B cell (primary cell): ENCODE measurements at regions not wholly inside any gene's neighbourhood (a gene's known extent, or its start where the extent isn't known, plus 50 kb on each side); places are given as distances from the start of the nearest gene placed in this dataset.
"Not testable (repeated sequence)": the region's sequence is repeated elsewhere in the genome, so short reads cannot be mapped to it uniquely, and the experiment has no call there.

ENCODE experiments used
- ATAC-seq: fragments of 200-7000 bp; cut with Tn5 transposase; one replicate; pipeline ENCODE4 v1.10.0; 2021; ENCODE audit warnings: low read depth, mild to moderate bottlenecking, moderate number of reproducible peaks, moderate library complexity
- CTCF ChIA-PET: fragments of 350-600 bp; sonication (Branson Sonifier 250); formaldehyde crosslinking; loops from one replicate; lab custom pipeline; 2021; ENCODE audit warnings: antibody characterized with exemption, inconsistent platforms; lab: Charles Lee
- POLR2A ChIA-PET: fragments of 350-600 bp; sonication (Branson Sonifier 250); formaldehyde crosslinking; loops from one replicate; lab custom pipeline; 2021; ENCODE audit warnings: antibody characterized with exemption; lab: Charles Lee
- DNase-seq: peaks from one replicate; pipeline ENCODE4 v3.0.0; 2013
- H2AFZ ChIP-seq: 2 replicates; pipeline ENCODE4 v1.6.1; 2012; ENCODE audit warnings: mild to moderate bottlenecking, low read depth, low read length; ENCODE audit not compliant: insufficient read depth, poor library complexity, severe bottlenecking
- H3K27ac ChIP-seq, 2 donors: 1 replicate in 1 of 2; 2 replicates in 1 of 2; pipeline ENCODE4 v1.5.1; 2012 to 2013; ENCODE audit warnings: low read length in 2 of 2, mild to moderate bottlenecking in 2 of 2, moderate library complexity in 1 of 2
- H3K27me3 ChIP-seq, 4 experiments: fragments of 200-600 bp in 1 of 4; sonication (generic) in 1 of 4; replicated peaks in 1 of 4; 1 replicate in 2 of 4; 2 replicates in 2 of 4; pipeline versions ENCODE4 v1.6.1 to v1.7.0; 2013 to 2016; ENCODE audit warnings: low read length in 3 of 4, mild to moderate bottlenecking in 2 of 4, mixed read lengths in 1 of 4, moderate library complexity in 1 of 4; ENCODE audit not compliant: insufficient read depth in 4 of 4, control insufficient read depth in 3 of 4; ENCODE audit errors: control extremely low read depth in 1 of 4
- H3K36me3 ChIP-seq, 2 experiments: replicated peaks in 1 of 2; 1 replicate in 1 of 2; 2 replicates in 1 of 2; pipeline versions ENCODE4 v1.6.1 to v1.7.1; 2013; ENCODE audit warnings: low read length in 1 of 2; ENCODE audit not compliant: insufficient read depth in 2 of 2, control insufficient read depth in 1 of 2; ENCODE audit errors: control extremely low read depth in 1 of 2, extremely low read depth in 1 of 2
- H3K4me1 ChIP-seq, 2 donors: fragments of 200-600 bp in 1 of 2; sonication (generic) in 1 of 2; 1 replicate in 1 of 2; 2 replicates in 1 of 2; pipeline versions ENCODE4 v1.5.1 to v1.6.1; 2013 to 2017; ENCODE audit warnings: low read length in 2 of 2; ENCODE audit not compliant: control insufficient read depth in 2 of 2, insufficient read depth in 2 of 2
- H3K4me2 ChIP-seq: replicated peaks from 2 replicates; pipeline ENCODE3; 2012; ENCODE audit warnings: mild to moderate bottlenecking, low read depth, low read length; ENCODE audit not compliant: poor library complexity, severe bottlenecking
- H3K4me3 ChIP-seq, 5 experiments: fragments of 200-600 bp in 1 of 5; sonication (generic) in 1 of 5; 1 replicate in 3 of 5; 2 replicates in 2 of 5; pipeline versions ENCODE4 v1.5.1 to v1.7.0; 2011 to 2016; ENCODE audit warnings: low read length in 4 of 5, mild to moderate bottlenecking in 4 of 5, low read depth in 2 of 5, control low read depth in 1 of 5, moderate library complexity in 1 of 5; ENCODE audit not compliant: insufficient read depth in 1 of 5; ENCODE audit errors: control extremely low read depth in 1 of 5, extremely low read depth in 1 of 5
- H3K79me2 ChIP-seq: fragments of 200-600 bp; sonication (generic); one replicate; pipeline ENCODE4 v1.6.0; 2016; ENCODE audit warnings: low read length; ENCODE audit not compliant: control insufficient read depth, insufficient read depth
- H3K9ac ChIP-seq: fragments of 200-600 bp; sonication (generic); 2 replicates; pipeline ENCODE4 v1.6.1; 2017; ENCODE audit warnings: mild to moderate bottlenecking, low read length, moderate library complexity
- H3K9me3 ChIP-seq, 3 donors: one replicate each; pipeline versions ENCODE4 v1.6.1 to v1.7.1; 2013; ENCODE audit warnings: low read length in 2 of 3; ENCODE audit not compliant: control insufficient read depth in 2 of 3, insufficient read depth in 1 of 3; ENCODE audit errors: control extremely low read depth in 1 of 3
- H4K20me1 ChIP-seq: 2 replicates; pipeline ENCODE4 v1.6.0; 2012; ENCODE audit warnings: mild to moderate bottlenecking, low read length; ENCODE audit not compliant: insufficient read depth, control insufficient read depth, poor library complexity, severe bottlenecking
- H3K27ac Mint-ChIP-seq: one replicate; pipeline ENCODE4 v1.8.0; 2021; ENCODE audit warnings: mixed read lengths
- H3K27me3 Mint-ChIP-seq: one replicate; pipeline ENCODE4 v1.8.0; 2021; ENCODE audit warnings: mixed read lengths
- H3K4me1 Mint-ChIP-seq: one replicate; pipeline ENCODE4 v1.8.0; 2021; ENCODE audit warnings: mixed read lengths
- H3K4me3 Mint-ChIP-seq: one replicate; pipeline ENCODE4 v1.8.0; 2021; ENCODE audit warnings: mixed read lengths
- H3K9me3 Mint-ChIP-seq: one replicate; pipeline ENCODE4 v1.8.0; 2022; ENCODE audit warnings: mixed read lengths; ENCODE audit not compliant: insufficient read depth
- CTCF ChIP-seq: fragments of 200-600 bp; IDR thresholded peaks from one replicate; pipeline ENCODE4 v1.8.0; 2022; ENCODE audit warnings: antibody characterized with exemption, mild to moderate bottlenecking
- EZH2 ChIP-seq: IDR thresholded peaks from 2 replicates; pipeline ENCODE4 v1.6.1; 2012; ENCODE audit warnings: borderline replicate concordance, low read depth, mild to moderate bottlenecking, moderate library complexity, low read length; ENCODE audit not compliant: insufficient read depth, poor library complexity, severe bottlenecking
- WGBS: methylation state at CpG from one replicate; pipeline ENCODE4 v1.1.5; 2013; ENCODE audit warnings: missing lambda C conversion rate; ENCODE audit not compliant: insufficient coverage; 5-methylcytosine and 5-hydroxymethylcytosine counted together
- intact Hi-C: fragments of 100-400 bp; cut with micrococcal nuclease; formaldehyde crosslinking; loops from one replicate; pipeline ENCODE4 v1.10.0; 2022

- TF ChIP-seq CTCF (no peak), EZH2 (no peak)
- Histone ChIP-seq H3K9me3 (no peaks in the 10 kb centered on the region), H3K4me1 (no peaks in the 10 kb centered on the region), H3K4me3 (no peak overlapping the region), H3K27me3 (no peaks in the 10 kb centered on the region), H2AFZ (no peak overlapping the region), H3K79me2 (no peaks in the 10 kb centered on the region), H3K9ac (no peak overlapping the region), H3K36me3 (no peaks in the 10 kb centered on the region), H3K27ac (no peak overlapping the region), H4K20me1 (no peaks in the 10 kb centered on the region), H3K4me2 (no peak overlapping the region)
- H3K4me3 Mint-ChIP-seq, result no peak overlapping the region
- ChIA-PET POLR2A (no interaction called here), CTCF (no interaction called here)
- DNase-seq, result no peak
- intact Hi-C loops, result no loop called here
- H3K27ac Mint-ChIP-seq, result no peak overlapping the region
- H3K9me3 Mint-ChIP-seq, result no peaks in the 10 kb centered on the region
- no peaks in the 10 kb centered on the region for H3K4me1 Mint-ChIP-seq
- no CpG with 5 or more reads among the region's 1 CpG for WGBS
- no peak for ATAC-seq
- no peaks in the 10 kb centered on the region for H3K27me3 Mint-ChIP-seq
Measured at GRCh38 chr16:54734156-54734555, 196.5 kb upstream of the IRX5 start.

- H3K4me2 ChIP-seq, H3K9me3 ChIP-seq, CTCF ChIA-PET, H3K27me3 Mint-ChIP-seq, H3K27ac Mint-ChIP-seq, H3K79me2 ChIP-seq, DNase-seq, H2AFZ ChIP-seq, H3K9me3 Mint-ChIP-seq, POLR2A ChIA-PET, H3K36me3 ChIP-seq, H3K4me1 Mint-ChIP-seq, H3K4me3 ChIP-seq, H3K4me1 ChIP-seq, H3K4me3 Mint-ChIP-seq, intact Hi-C loops, H4K20me1 ChIP-seq, H3K27ac ChIP-seq, H3K27me3 ChIP-seq, H3K9ac ChIP-seq, ATAC-seq: not testable (repeated sequence)
- WGBS, result no CpG with 5 or more reads among the region's 1 CpG
Measured at GRCh38 chr16:54727696-54728095, 203.0 kb upstream of the IRX5 start.
